CD14-positive monocyte (primary cell): ENCODE measurements at regions not wholly inside any gene's neighbourhood (a gene's known extent, or its start where the extent isn't known, plus 50 kb on each side); places are given as distances from the start of the nearest gene placed in this dataset.

ENCODE experiments used
- DNase-seq, 3 donors: peaks; one replicate each; pipeline ENCODE4 v3.0.0-alpha.2; 2011 to 2022
- H2AFZ ChIP-seq: 2 replicates; pipeline ENCODE4 v1.6.0; 2012; ENCODE audit warnings: mild to moderate bottlenecking, low read depth, low read length, inconsistent platforms; ENCODE audit not compliant: insufficient read depth, poor library complexity, severe bottlenecking
- H3K27ac ChIP-seq, 2 donors: 1 replicate in 1 of 2; 2 replicates in 1 of 2; pipeline ENCODE4 v1.5.1; 2012 to 2013; ENCODE audit warnings: low read length in 2 of 2, control low read depth in 1 of 2, inconsistent platforms in 1 of 2, low read depth in 1 of 2, mild to moderate bottlenecking in 1 of 2
- H3K27me3 ChIP-seq, 2 donors: one replicate each; pipeline versions ENCODE4 v1.6.0 to v1.6.1; 2011 to 2013; ENCODE audit warnings: low read length in 2 of 2; ENCODE audit not compliant: control insufficient read depth in 2 of 2, insufficient read depth in 2 of 2
- H3K36me3 ChIP-seq, 2 donors: replicated peaks in 1 of 2; 1 replicate in 1 of 2; 2 replicates in 1 of 2; pipeline versions ENCODE4 v1.5.1 to v1.6.1; 2012 to 2013; ENCODE audit warnings: low read length in 2 of 2, control low read depth in 1 of 2, inconsistent platforms in 1 of 2, mild to moderate bottlenecking in 1 of 2; ENCODE audit not compliant: insufficient read depth in 2 of 2, control insufficient read depth in 1 of 2
- H3K4me1 ChIP-seq, 2 donors: 1 replicate in 1 of 2; 2 replicates in 1 of 2; pipeline versions ENCODE4 v1.5.1 to v1.6.1; 2012 to 2013; ENCODE audit warnings: low read length in 2 of 2, control low read depth in 1 of 2, inconsistent platforms in 1 of 2, mild to moderate bottlenecking in 1 of 2, moderate library complexity in 1 of 2; ENCODE audit not compliant: insufficient read depth in 2 of 2, control insufficient read depth in 1 of 2
- H3K4me2 ChIP-seq: replicated peaks from 2 replicates; pipeline ENCODE3; 2012; ENCODE audit warnings: low read length, moderate library complexity, mild to moderate bottlenecking; ENCODE audit not compliant: poor library complexity, severe bottlenecking; ENCODE audit errors: extremely low read depth
- H3K4me3 ChIP-seq, 3 experiments: fragments of 200-600 bp in 1 of 3; sonication (generic) in 1 of 3; replicated peaks in 1 of 3; 1 replicate in 2 of 3; 2 replicates in 1 of 3; pipeline ENCODE4 v1.5.1; 2011 to 2013; ENCODE audit warnings: low read length in 3 of 3, mild to moderate bottlenecking in 3 of 3, control low read depth in 2 of 3, low read depth in 2 of 3, inconsistent platforms in 1 of 3, moderate library complexity in 1 of 3
- H3K79me2 ChIP-seq: 2 replicates; pipeline ENCODE4 v1.6.0; 2012; ENCODE audit warnings: mild to moderate bottlenecking, control low read depth, inconsistent platforms, low read length, moderate library complexity; ENCODE audit not compliant: insufficient read depth
- H3K9ac ChIP-seq: 2 replicates; pipeline ENCODE4 v1.6.0; 2017; ENCODE audit warnings: low read length, mild to moderate bottlenecking; ENCODE audit not compliant: insufficient read depth, poor library complexity, severe bottlenecking
- H3K9me3 ChIP-seq, 2 donors: replicated peaks in 1 of 2; 1 replicate in 1 of 2; 2 replicates in 1 of 2; pipeline versions ENCODE4 v1.5.1 to v1.6.1; 2012 to 2013; ENCODE audit warnings: low read length in 2 of 2, control low read depth in 1 of 2; ENCODE audit not compliant: control insufficient read depth in 1 of 2, insufficient read depth in 1 of 2
- H4K20me1 ChIP-seq: 2 replicates; pipeline ENCODE4 v1.6.0; 2012; ENCODE audit warnings: mild to moderate bottlenecking, low read length, control low read depth, moderate library complexity; ENCODE audit not compliant: insufficient read depth
- H3K27ac Mint-ChIP-seq, 7 donors: one replicate each; pipeline ENCODE4 v1.8.0; 2020; ENCODE audit warnings: mild to moderate bottlenecking in 7 of 7, mixed read lengths in 7 of 7, moderate library complexity in 6 of 7, inconsistent platforms in 2 of 7
- H3K27me3 Mint-ChIP-seq, 3 donors: one replicate each; pipeline ENCODE4 v1.8.0; 2021 to 2022; ENCODE audit warnings: low read depth in 3 of 3, mild to moderate bottlenecking in 3 of 3, mixed read lengths in 3 of 3, moderate library complexity in 3 of 3, inconsistent platforms in 1 of 3
- H3K36me3 Mint-ChIP-seq, 2 donors: one replicate each; pipeline ENCODE4 v1.8.0; 2020; ENCODE audit warnings: mixed read lengths in 2 of 2, inconsistent platforms in 1 of 2, mild to moderate bottlenecking in 1 of 2
- H3K4me1 Mint-ChIP-seq: one replicate; pipeline ENCODE4 v1.8.0; 2020; ENCODE audit warnings: mild to moderate bottlenecking, mixed read lengths
- H3K4me3 Mint-ChIP-seq, 2 donors: one replicate each; pipeline ENCODE4 v1.8.0; 2020; ENCODE audit warnings: mild to moderate bottlenecking in 2 of 2, mixed read lengths in 2 of 2, moderate library complexity in 1 of 2
- H3K9me3 Mint-ChIP-seq, 7 donors: one replicate each; pipeline ENCODE4 v1.8.0; 2020 to 2022; ENCODE audit warnings: mixed read lengths in 7 of 7, mild to moderate bottlenecking in 6 of 7, moderate library complexity in 6 of 7, inconsistent platforms in 2 of 7
- WGBS: methylation state at CpG from one replicate; pipeline ENCODE4 v1.1.5; 2013; ENCODE audit warnings: missing lambda C conversion rate; ENCODE audit not compliant: insufficient coverage; 5-methylcytosine and 5-hydroxymethylcytosine counted together
- intact Hi-C, 2 donors: fragments of 100-400 bp; cut with micrococcal nuclease; formaldehyde crosslinking; loops; one replicate each; pipeline versions ENCODE4 v1.15.0 to v1.15.1; 2023
- TF ChIP-seq, protein P1 (sequence below): fragments of 200-600 bp; IDR thresholded peaks from one replicate; pipeline ENCODE4 v1.8.0; 2022; ENCODE audit warnings: antibody characterized with exemption, mild to moderate bottlenecking

DNA sequence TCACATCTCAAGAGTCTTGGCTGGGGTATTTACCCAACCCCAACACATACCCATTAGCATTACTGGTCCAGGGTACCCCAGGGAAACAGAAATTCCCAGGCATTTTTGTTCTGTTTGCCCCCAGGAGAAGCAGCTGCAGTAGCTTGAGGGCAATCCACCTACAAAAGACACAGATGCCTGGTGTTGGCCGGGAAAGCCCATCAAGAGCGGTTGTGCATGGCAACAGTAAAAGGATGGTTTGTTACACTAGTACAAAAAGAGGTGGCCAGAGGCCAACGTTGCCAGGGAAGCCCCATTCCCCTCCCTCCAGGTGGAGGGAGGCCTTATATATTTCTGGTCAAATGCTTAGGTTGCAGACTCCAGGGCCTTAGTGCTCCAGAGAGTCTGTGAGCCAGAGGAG lies 637.8 kb downstream of the BCOR start:
- Histone ChIP-seq H3K79me2 (no peaks in the 10 kb centered on the region), H3K9me3 (no peaks in the 10 kb centered on the region), H4K20me1 (no peaks in the 10 kb centered on the region), H3K36me3 (no peaks in the 10 kb centered on the region), H3K4me3 (no peak overlapping the region), H3K4me2 (no peak overlapping the region), H2AFZ (no peak overlapping the region), H3K27me3 (no peaks in the 10 kb centered on the region), H3K4me1 (no peaks in the 10 kb centered on the region), H3K9ac (no peak overlapping the region), H3K27ac (no peak overlapping the region)
- H3K27ac Mint-ChIP-seq = no peak overlapping the region
- intact Hi-C loops = no loop called here
- no peak overlapping the region for H3K4me3 Mint-ChIP-seq
- TF ChIP-seq, protein P1, sequence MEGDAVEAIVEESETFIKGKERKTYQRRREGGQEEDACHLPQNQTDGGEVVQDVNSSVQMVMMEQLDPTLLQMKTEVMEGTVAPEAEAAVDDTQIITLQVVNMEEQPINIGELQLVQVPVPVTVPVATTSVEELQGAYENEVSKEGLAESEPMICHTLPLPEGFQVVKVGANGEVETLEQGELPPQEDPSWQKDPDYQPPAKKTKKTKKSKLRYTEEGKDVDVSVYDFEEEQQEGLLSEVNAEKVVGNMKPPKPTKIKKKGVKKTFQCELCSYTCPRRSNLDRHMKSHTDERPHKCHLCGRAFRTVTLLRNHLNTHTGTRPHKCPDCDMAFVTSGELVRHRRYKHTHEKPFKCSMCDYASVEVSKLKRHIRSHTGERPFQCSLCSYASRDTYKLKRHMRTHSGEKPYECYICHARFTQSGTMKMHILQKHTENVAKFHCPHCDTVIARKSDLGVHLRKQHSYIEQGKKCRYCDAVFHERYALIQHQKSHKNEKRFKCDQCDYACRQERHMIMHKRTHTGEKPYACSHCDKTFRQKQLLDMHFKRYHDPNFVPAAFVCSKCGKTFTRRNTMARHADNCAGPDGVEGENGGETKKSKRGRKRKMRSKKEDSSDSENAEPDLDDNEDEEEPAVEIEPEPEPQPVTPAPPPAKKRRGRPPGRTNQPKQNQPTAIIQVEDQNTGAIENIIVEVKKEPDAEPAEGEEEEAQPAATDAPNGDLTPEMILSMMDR = no peak
- no peaks in the 10 kb centered on the region for H3K36me3 Mint-ChIP-seq
- no peak for DNase-seq
- peaks cover 0 to 6% (median 3%) of the 10 kb centered on the region in 7 donors for H3K9me3 Mint-ChIP-seq
- no peaks in the 10 kb centered on the region for H3K4me1 Mint-ChIP-seq
- H3K27me3 Mint-ChIP-seq = peaks cover 4 to 7% (median 5%) of the 10 kb centered on the region in 3 donors
- no CpG with 5 or more reads among the region's 3 CpGs for WGBS

DNA sequence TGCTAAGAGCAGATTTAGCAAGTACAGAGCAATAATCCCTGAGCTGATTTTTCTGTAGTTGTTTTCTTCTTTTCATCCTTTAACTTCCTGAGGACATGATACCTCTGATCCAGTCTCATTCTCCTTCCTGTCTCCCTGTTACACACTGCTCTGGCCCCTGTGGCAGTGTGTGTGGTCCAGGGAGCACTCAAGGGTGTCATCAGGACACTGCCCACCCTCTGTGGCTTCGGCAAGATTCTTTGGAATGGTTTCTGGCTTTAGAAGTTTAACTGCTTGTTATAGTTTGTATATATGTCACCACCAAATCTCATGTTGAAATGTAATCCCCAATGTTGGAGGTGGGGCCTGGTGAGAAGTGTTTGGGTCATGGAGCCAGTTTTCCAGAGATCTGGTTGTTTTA lies 637.3 kb downstream of the BCOR start:
- Histone ChIP-seq H3K4me2 (no peak overlapping the region), H3K4me1 (no peaks in the 10 kb centered on the region), H3K9ac (no peak overlapping the region), H3K36me3 (no peaks in the 10 kb centered on the region), H3K79me2 (no peaks in the 10 kb centered on the region), H3K4me3 (no peak overlapping the region), H2AFZ (no peak overlapping the region), H4K20me1 (no peaks in the 10 kb centered on the region), H3K27me3 (no peaks in the 10 kb centered on the region), H3K27ac (no peak overlapping the region), H3K9me3 (no peaks in the 10 kb centered on the region)
- intact Hi-C loops = no loop called here
- Mint-ChIP-seq H3K27me3 (peaks cover 4 to 9% (median 7%) of the 10 kb centered on the region in 3 donors), H3K4me1 (no peaks in the 10 kb centered on the region), H3K27ac (no peak overlapping the region), H3K9me3 (peaks cover 0 to 6% (median 3%) of the 10 kb centered on the region in 7 donors), H3K36me3 (no peaks in the 10 kb centered on the region), H3K4me3 (no peak overlapping the region)
- no peak for DNase-seq
- WGBS = no CpG with 5 or more reads among the region's 1 CpG
- TF ChIP-seq, protein P1 = no peak
